Stimulated activated CD8-positive, alpha-beta memory T cell treated with anti-CD3 and anti-CD28 coated beads, Interleukin-15, amount 100 ng/mL, for 48 hours (primary cell): ENCODE measurements at regions not wholly inside any gene's neighbourhood (a gene's known extent, or its start where the extent isn't known, plus 50 kb on each side); places are given as distances from the start of the nearest gene placed in this dataset.
A peak's percentile ranks its signal among the peaks of the same experiment; 100 is the strongest.
"Not testable (repeated sequence)": the region's sequence is repeated elsewhere in the genome, so short reads cannot be mapped to it uniquely, and the experiment has no call there.

Experiments used
- DNase-seq, 2 donors: peaks; one replicate each; pipeline ENCODE4 v3.0.0-alpha.2; 2020; ENCODE audit warnings: low read depth in 2 of 2

DNA sequence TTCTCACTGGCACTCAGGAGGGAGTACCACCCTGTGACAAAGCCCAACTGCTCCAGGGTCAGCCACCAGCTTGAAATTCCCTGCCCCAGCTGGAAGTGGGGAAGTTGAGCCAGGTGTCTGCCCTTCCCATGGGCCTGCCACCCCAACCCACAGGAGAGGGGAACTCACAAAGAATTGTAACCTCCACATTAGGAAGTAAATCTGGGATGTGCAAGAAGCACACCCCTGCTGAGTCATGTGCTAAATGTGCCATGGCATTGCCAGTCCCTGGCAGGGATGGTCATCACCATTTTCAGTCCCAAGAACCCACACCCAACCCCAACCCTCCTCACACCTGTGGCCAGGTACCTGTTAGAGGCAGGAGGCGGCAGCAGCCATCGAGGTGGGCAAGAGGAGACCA lies 165.2 kb upstream of the THBS1 start:
- no peak for DNase-seq

DNA sequence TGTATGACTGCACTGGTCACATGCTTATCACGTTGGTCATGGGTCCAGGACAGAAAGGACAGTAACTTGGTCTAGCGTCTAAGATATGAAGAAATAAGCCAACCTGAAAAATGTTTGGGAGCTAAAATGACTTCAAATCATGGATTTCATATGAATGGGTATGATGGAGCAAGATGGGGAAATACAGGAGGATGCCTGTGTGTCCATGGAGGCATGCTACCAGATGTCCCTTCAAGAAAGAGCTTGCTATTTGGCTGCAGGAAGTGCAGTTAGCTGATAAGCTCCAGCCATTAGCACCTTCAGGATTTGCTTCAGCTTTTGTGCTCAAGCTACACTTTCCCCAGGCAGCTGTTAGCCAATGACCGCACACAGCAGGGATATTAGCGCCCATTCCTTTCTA lies 164.6 kb upstream of the THBS1 start:
- no peak for DNase-seq

DNA sequence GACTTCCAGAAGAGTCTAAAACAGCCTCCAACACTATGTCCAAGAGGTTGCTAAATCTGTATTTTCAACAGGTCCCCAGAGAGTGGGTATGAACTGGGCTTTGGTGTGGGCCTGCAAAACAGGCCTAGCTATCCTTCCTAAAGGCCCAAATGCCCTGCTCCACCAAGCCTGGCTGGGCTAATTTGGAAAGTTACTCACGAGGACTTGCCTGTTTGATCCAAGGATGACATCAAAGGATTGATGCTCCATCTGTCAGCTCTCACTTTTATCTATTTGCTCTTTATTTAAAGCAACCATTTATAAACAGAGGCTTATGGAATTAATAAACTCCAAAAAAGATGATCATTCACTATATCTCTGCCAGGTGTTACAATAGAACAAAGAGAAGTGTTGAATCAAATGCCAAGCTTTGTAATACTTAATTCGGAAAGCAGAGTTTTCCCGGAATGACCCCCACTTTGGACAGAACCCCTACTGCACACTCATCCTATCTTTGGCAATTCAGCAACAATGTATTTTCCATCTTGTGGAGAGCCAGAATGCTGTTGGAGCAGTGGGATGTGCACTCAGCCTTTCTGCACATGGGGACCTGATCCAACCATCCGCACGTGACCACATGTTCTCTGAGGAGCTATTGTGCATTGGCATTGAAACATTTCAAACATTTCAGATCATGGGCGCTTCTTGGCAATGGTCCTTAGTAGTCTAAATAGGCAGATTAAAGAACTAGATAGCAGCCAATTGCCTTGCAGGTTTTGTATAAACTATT lies 163.3 kb upstream of the THBS1 start:
- DNase-seq, result no peak

DNA sequence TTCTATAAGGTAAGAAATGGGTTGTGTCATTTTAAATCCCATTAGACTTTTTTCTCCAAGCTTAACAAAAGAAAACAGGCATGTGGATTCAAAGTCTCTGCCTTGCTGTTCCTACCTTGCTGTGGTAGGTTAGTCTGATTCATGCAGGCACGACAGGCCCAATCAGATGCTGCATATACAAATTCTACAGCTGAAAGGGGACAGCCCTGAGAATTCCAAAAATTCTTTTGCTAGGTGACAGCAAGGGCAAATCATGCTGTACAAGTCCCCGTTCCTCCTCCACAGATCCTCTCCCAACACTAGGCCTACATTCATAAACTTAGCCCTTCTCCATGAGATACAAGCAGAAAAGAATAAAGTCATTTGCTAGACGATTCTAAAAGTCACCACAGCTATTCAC lies 161.2 kb upstream of the THBS1 start:
- DNase-seq, result no peak

DNA sequence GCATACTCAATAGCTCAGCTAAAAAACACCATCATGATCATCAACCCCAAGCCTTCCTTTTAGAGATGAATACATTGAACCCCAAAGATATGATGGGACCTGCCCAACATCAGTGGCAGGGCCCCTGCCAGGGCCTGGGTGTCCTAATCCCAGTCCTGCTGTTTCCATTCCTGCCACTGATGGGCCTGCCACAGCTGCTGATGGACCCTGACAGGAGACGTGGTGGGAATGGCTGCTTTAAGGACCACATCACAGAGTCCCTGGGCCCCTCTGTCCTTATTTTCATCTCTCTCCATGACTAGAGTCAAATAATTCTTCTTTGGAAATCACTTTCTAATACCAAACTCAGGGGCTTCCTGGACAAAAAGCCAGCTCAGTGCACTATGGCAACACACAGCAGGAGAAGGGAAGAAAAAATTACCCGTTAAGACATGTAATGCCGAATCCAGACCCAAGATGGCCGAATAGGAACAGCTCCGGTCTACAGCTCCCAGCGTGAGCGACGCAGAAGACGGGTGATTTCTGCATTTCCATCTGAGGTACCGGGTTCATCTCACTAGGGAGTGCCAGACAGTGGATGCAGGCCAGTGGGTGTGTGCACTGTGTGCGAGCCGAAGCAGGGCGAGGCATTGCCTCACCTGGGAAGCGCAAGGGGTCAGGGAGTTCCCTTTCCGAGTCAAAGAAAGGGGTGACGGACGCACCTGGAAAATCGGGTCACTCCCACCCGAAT lies 160.6 kb upstream of the THBS1 start:
- not testable (repeated sequence) for DNase-seq

DNA sequence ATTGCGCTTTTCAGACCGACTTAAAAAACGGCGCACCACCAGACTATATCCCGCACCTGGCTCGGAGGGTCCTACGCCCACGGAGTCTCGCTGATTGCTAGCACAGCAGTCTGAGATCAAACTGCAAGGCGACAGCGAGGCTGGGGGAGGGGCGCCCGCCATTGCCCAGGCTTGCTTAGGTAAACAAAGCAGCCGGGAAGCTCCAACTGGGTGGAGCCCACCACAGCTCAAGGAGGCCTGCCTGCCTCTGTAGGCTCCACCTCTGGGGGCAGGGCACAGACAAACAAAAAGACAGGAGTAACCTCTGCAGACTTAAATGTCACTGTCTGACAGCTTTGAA lies 160.1 kb upstream of the THBS1 start:
- DNase-seq, result not testable (repeated sequence)

DNA sequence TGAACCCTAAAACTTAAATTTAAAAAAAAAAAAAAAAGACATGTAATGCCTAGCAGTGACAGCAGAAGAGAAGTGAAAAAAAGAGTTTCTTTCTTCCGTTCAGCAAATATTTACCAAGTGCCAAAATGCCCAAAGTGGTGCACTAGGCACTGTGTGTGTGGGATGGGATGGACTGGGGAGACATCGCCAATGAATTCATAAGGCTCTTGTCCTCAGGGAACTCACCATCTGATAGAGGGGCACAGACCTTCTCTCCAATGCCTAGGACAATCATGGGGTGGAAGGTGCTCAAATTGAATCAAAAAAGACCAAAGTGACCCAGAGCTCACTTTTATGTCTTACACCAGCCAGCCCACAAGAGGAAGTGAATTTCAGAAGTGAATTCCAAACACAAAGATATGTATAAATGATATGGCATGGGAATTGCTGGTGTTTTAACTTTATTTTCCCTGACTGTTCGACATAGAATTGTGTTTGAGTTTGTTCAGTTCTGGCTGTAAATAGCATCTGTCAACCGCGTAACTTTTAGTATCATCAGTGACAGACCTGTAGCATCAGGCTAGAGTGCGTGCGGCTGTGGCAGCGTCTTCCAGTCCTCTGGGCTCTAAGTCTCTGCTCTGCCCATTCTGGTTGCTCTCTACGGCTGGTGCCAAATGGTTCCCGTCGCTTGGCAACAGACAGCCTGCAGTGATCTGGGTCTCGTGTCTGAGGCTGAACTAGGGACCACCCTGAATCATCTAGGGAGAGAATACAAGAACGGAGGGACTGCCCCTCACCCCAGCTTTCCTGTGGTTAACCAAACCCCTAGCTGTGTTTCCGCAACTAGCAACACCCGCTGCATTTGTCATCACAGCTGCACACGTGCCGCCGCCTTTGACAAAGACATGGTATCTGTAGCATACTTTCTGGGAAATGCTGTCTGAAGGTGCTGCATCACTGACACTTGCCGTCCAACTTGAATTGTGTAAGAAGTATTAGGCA lies 154.0 kb upstream of the THBS1 start:
- peak; percentile 80 to 83 for DNase-seq

DNA sequence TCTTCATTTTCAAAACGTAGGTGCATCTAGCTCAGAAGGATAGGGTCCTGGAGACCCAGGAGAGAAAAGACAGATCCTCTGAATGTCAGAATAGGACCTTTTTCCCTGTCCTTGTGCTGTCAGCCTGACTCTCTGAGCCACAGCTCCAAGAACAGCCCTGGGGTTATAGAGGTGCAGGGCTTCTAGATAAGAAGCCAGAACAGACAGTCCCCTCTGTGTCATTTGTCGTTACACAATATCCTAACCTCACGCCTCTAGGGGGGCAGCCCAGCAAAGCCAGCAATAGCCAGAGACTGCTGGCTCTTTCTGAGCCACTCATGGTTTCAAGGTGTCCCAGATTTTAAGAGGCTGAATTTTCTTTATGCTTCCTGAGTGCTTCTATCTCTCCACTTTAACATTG lies 153.2 kb upstream of the THBS1 start:
- DNase-seq, result no peak

DNA sequence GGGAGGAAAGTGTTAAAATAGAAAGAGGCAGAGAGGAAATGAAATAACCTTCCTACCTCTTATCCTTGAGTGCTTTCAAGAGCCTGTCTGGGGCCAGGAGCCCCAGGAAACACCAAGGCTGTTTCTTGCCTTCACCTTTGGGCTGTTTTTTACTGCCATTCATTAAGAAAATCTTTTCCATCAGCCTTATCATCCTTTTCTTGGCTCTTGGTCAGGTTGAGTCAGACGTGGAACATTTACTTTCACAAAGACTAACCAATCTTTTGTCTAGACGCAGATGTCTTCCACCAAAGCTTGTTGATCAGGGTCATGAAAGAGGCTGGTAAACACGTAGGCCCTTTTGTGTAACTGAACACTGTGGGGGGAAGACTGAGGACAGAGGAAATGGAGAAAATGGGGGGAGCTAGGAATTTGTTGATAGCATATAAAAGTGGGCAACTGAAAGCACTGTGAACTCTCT lies 151.0 kb upstream of the THBS1 start:
- no peak for DNase-seq

DNA sequence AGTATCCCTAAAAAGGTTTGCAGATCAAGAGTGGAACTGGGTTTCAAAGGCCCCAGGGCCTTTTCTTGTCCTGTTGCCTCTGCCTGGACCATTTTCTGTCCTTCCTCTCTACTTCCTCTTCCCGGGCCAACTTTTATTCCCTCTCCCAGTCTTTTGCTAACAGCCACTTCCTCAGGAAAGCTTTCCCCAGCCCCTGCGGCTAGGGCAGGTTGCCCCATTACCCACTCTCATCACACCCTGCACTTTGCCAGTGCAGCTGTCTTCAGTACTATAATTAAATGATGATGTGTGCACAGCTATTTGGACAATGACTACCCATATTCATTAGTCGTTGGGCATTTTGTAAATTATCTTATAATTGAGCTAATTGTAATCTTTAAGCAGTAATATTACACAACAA lies 150.5 kb upstream of the THBS1 start:
- no peak for DNase-seq

DNA sequence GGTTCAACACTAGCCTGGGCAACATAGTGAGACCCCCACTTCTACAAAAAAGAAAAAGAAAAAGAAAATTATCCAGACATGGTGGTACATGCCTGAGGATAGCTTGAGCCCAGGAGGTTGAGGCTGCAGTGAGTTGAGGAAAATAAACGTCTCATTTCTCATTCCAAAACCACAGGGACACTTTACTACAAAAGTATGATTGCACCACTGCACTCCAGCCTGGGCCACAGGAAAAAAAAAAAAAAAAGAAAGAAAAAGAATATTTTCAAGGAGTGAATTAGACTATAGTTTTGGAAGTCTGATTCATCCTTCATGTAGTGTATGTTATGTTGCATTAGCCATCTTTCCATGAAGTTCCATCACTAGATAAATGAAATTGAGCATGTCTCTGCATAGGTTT lies 149.5 kb upstream of the THBS1 start:
- DNase-seq, result no peak

DNA sequence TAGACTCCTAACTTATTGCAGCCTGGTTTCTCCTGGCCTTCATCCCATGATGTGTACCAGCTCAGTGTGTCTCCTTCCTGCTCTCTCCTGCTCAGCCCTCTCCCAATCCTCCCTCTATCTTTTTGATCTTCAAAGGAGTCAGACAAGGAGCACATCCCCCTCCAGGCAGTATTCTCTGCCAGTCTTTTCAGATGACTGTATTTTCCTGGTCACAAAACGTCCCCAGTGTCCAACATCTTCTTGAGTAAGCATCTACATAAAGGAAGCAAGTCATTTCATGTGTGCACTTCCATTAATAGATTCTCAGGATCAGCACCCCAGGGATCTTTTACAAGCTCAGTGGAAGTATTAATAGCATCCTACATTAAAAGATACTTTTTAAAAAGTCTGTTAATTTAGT lies 148.9 kb upstream of the THBS1 start:
- no peak for DNase-seq

DNA sequence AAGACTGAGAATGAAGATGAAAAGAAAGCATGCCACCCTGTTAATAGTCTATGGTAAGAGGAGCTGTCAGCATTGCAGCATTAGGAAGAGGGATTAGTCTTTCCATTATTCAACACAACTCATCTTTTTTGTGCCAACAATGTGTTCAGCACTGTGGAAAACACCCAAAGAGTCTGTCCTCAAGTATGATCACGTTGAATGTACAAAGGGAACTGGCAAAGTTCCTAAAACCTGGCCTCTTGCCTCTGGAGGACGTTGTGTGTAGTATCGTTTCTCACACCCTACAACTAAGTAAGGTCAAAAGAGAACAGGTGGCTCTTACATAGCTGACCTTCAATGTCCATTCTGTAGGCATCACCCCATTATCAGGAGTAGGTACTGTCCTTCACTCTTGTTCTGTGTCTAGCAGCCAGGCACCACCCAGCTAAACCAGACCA lies 147.9 kb upstream of the THBS1 start:
- no peak for DNase-seq

DNA sequence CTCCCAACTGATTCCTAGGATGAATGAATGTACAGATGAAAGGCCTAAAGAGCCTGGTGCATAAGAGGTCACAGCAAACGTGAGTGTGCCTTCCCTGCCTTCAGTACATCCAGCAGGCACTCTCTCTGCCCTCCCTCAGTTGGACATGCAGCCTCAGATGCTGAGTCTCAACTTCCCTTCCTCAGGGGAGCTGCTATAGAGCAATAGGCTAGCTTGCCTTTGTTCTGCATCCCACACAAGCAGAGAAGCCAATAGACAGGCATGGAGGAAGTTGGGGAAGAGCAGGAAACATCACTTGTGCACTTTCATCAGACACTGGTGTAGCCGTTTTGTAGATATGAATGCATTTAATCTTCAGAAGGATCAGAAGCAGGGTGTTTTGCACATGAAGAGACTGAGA lies 147.5 kb upstream of the THBS1 start:
- no peak for DNase-seq

DNA sequence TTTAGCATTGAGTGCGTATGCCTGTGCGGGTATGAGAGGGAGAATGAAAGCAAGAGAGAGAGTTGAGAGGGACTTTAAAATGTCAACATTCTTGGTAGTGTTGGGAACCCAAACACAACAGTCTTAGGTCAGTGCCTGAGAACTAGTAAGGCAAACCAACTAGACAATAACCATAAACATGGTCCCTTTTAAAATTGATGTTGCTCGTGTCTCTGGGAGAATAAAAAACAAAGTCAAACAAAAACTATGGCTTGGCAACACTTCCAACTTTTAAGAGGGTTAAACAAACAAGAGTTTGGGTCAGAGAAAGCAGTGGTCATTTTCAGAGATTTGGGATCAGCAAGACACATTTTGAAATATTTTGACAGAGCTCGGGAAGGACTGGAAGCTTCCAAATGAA lies 146.7 kb upstream of the THBS1 start:
- DNase-seq, result no peak

DNA sequence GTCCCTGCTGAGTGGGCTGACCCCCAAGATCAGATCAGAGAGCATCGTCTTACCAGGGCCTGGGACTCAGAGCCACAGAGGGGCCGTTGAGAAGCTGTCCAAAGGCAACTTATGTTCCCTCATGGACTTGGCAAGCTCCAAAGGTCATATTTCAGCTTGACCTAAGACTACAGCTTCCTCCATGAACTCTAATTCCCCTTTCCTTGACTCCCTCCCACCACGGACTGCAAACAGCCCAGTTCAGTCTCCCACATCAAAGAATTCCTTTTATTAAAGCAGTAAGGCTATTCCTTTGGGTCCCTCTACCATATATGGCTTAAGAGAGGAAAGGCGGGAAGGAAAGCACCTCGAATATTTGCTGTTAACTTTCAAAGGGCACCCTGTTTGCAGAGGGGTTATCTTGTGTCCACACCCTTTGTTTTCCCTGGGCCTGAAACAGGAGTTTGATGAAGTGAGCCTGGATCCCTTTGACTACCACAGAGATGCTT lies 146.1 kb upstream of the THBS1 start:
- no peak for DNase-seq

DNA sequence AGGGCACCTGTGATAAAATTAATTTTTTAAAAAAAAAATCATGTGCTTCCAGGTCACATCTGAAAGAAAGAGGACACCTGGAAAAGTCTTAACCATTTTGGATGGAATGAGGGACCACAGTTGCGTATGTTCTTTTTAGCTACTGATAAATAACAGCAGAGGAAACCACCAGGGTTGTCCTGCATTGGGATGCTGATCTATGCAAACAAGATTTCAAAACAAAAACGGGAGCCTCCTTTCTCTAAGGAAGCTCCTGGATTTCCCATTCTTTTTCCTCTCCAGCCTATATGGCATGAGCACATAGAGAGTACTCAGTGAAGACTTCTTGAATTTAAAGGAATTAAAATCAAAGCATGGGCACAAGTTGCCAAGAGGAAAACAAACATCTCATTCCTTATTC lies 145.6 kb upstream of the THBS1 start:
- DNase-seq, result no peak

DNA sequence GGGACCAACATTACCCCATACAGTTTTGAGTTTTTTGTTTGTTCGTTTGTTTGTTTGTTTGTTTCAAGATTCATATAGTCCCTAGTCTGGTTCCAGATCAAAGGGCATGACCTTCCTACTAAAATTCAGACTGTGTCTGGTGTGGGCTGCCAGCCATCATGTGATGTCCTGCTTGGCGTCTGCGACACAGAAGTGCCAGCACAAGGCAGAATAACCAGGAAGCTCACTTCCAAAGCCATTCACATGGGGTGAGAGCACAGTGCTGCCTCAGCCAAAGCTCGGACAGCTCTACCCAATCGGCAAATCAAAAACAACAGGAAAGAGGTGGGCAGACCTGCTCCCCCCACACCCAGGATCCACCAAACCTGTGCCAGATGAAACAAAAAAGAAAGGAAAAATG lies 142.6 kb upstream of the THBS1 start:
- DNase-seq, result no peak

DNA sequence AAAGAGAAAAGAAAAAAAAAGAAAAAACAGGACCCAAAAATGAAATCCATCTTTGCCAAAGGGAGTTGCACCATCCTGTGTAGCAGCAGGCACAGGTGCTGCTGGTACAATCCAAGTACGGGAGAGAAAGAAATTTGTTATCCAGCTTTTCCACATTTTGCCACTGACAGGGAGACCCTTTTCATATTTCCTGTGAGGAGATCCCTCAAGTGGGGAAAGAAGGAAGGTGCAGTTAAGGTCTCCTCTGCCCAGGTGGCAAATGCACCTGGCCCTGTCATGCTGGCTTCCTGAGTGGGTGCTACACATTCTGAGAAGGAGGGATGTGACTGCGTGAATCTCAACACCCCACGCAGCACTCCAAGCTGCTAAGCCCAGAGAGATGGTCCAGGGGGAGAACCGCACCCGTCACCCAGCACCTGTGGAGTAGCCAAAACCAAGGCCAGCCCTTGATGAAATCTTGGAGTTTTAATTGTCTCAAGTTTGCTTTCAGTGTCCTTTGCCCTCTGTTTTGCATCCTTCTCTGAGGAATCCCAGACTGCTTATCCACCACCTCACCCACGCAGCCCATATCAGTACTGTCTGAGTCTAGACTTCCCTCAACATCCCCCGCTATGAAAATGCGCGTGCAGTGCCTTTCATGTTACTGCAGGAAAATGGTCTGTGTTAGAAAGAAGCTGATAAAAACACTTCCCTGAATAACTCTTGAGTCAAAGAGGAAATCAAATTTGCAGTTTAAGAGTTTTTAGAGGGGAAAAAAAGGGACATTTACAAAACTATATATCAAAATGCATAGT lies 141.9 kb upstream of the THBS1 start:
- no peak for DNase-seq

DNA sequence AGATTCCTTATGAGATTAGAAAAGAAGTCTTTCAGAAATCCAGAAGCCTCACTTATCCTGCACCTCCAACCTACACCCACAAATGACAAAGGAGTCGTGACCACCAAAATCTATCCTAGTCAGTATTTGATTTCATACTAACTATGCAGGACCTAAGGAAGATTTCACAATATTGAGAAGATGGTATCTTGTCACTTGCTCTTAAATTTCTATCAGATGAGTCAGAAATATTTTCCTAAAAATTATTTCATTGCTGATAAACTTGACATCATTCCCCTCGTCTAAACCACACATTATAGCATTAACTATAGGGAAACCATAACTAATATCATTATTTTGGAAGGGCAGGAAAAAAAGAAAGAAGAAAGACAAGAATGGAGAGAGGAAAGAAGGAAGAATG lies 138.0 kb upstream of the THBS1 start:
- no peak for DNase-seq

DNA sequence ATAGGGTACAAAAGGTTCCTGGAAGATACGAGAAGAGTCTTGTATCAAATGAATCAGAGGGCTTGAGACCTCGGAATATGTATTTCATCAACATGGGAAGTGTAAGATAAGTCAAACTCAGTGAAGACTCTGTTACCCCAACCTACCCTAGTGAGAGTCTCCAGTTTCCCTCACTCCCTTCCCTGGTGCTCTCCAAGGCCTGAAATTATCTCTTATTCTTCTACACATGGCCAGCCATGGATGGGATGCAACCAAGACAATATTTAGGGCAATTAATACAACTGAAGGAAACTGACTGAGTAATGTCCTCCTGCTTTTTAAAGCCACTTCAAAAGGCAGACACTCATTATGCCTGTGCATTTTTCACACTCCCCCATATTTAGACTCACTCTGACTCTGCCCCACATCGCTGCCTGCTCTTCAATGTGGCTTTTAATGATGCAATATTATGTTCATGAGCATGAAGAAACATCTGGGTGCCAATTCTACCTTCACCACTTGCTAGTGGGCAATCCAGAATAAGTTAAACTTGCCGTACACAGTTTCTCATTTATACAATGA lies 137.1 kb upstream of the THBS1 start:
- DNase-seq, result no peak
